GM18868 (cell line): ENCODE measurements at regions not wholly inside any gene's neighbourhood (a gene's known extent, or its start where the extent isn't known, plus 50 kb on each side); places are given as distances from the start of the nearest gene placed in this dataset.

ENCODE experiments used
- ATAC-seq: cut with Tn5 transposase; IDR thresholded peaks from one replicate; pipeline ENCODE4 v1.9.1; 2021; ENCODE audit warnings: mild to moderate bottlenecking, moderate library complexity; ENCODE audit not compliant: unreplicated experiment

- ATAC-seq, result no peak
Measured at GRCh38 chr9:89789922-89790510, 185.2 kb downstream of the GADD45G start.

GRCh38 chr9:89790542-89791109, 185.8 kb downstream of the GADD45G start:
- no peak for ATAC-seq

- ATAC-seq, result no peak
Measured at GRCh38 chr9:89791754-89792153, 186.9 kb downstream of the GADD45G start.

- no peak for ATAC-seq
Measured at GRCh38 chr9:89792189-89793123, 187.6 kb downstream of the GADD45G start.

GRCh38 chr9:89793124-89793495, 188.3 kb downstream of the GADD45G start:
- ATAC-seq, result no peak

GRCh38 chr9:89793551-89793950, 188.7 kb downstream of the GADD45G start:
- no peak for ATAC-seq

GRCh38 chr9:89794918-89795317, 190.1 kb downstream of the GADD45G start:
- no peak for ATAC-seq

- no peak for ATAC-seq
Measured at GRCh38 chr9:89795538-89796195, 190.9 kb downstream of the GADD45G start.

- no peak for ATAC-seq
Measured at GRCh38 chr9:89796606-89797005, 191.8 kb downstream of the GADD45G start.

- no peak for ATAC-seq
Measured at GRCh38 chr9:89797255-89797654, 192.4 kb downstream of the GADD45G start.

- ATAC-seq, result no peak
Measured at GRCh38 chr9:89797937-89798455, 193.2 kb downstream of the GADD45G start.

- ATAC-seq, result no peak
Measured at GRCh38 chr9:89798547-89799120, 193.8 kb downstream of the GADD45G start.

- no peak for ATAC-seq
Measured at GRCh38 chr9:89799221-89799620, 194.4 kb downstream of the GADD45G start.

- no peak for ATAC-seq
Measured at GRCh38 chr9:89799766-89800165, 195.0 kb downstream of the GADD45G start.

- no peak for ATAC-seq
Measured at GRCh38 chr9:89801341-89801740, 196.5 kb downstream of the GADD45G start.

GRCh38 chr9:89801742-89802670, 197.2 kb downstream of the GADD45G start:
- no peak for ATAC-seq

GRCh38 chr9:89802781-89803355, 198.1 kb downstream of the GADD45G start:
- no peak for ATAC-seq

- ATAC-seq, result no peak
Measured at GRCh38 chr9:89803403-89803802, 198.6 kb downstream of the GADD45G start.

GRCh38 chr9:89804766-89805531, 200.1 kb downstream of the GADD45G start:
- ATAC-seq, result no peak
